Lung (tissue), 11 donors: ENCODE measurements at regions not wholly inside any gene's neighbourhood (a gene's known extent, or its start where the extent isn't known, plus 50 kb on each side); places are given as distances from the start of the nearest gene placed in this dataset.

Source experiments
- ATAC-seq: fragments of 200-7000 bp; cut with Tn5 transposase; one replicate; pipeline ENCODE4 v1.9.1; 2020; ENCODE audit warnings: moderate number of reproducible peaks; ENCODE audit not compliant: insufficient read depth, low FRiP score
- DNase-seq, 3 donors: peaks; one replicate each; pipeline ENCODE4 v3.0.0-alpha.2; 2013 to 2017
- H3K27ac ChIP-seq, 2 donors: one replicate each; pipeline ENCODE4 v1.5.1; 2013; ENCODE audit warnings: mild to moderate bottlenecking in 2 of 2, moderate library complexity in 2 of 2, control low read depth in 1 of 2, inconsistent platforms in 1 of 2, low read depth in 1 of 2, low read length in 1 of 2
- H3K27me3 ChIP-seq, 3 donors: one replicate each; pipeline ENCODE4 v1.5.1; 2013; ENCODE audit warnings: low read length in 2 of 3; ENCODE audit not compliant: control insufficient read depth in 3 of 3, insufficient read depth in 3 of 3
- H3K36me3 ChIP-seq, 4 donors: one replicate each; pipeline ENCODE4 v1.5.1; 2013; ENCODE audit warnings: low read length in 4 of 4, mild to moderate bottlenecking in 1 of 4, moderate library complexity in 1 of 4; ENCODE audit not compliant: control insufficient read depth in 4 of 4, insufficient read depth in 4 of 4
- H3K4me1 ChIP-seq, 5 donors: one replicate each; pipeline ENCODE4 v1.5.1; 2013; ENCODE audit warnings: low read length in 5 of 5, mild to moderate bottlenecking in 2 of 5, moderate library complexity in 1 of 5; ENCODE audit not compliant: control insufficient read depth in 5 of 5, insufficient read depth in 5 of 5
- H3K4me3 ChIP-seq: one replicate; pipeline ENCODE4 v1.5.1; 2013; ENCODE audit warnings: mild to moderate bottlenecking, control low read depth, moderate library complexity
- H3K9ac ChIP-seq, 2 donors: one replicate each; pipeline ENCODE4 v1.5.1; 2013; ENCODE audit warnings: low read length in 2 of 2, control low read depth in 1 of 2; ENCODE audit not compliant: insufficient read depth in 1 of 2
- H3K9me3 ChIP-seq, 4 donors: one replicate each; pipeline ENCODE4 v1.5.1; 2013; ENCODE audit warnings: low read length in 3 of 4, mild to moderate bottlenecking in 1 of 4, moderate library complexity in 1 of 4; ENCODE audit not compliant: control insufficient read depth in 4 of 4, insufficient read depth in 3 of 4
- WGBS, 2 donors: extraction: QIAGEN DNeasy Blood & Tissue Kit; methylation state at CpG; one replicate each; pipeline ENCODE4 v1.1.7; 2013; 5-methylcytosine and 5-hydroxymethylcytosine counted together
- TF ChIP-seq, protein P1 (sequence below): IDR thresholded peaks from 2 replicates; pipeline ENCODE4 v1.5.1; 2012; ENCODE audit warnings: mild to moderate bottlenecking; ENCODE audit errors: control extremely low read depth, extremely low read depth
- donor health status: control.
- donor health status: control.
- donor health status: Bipolar disorder and iron deficiency.
- donor health status: healthy.
- donor health status: DM: yes; HTN: yes; CAD: no.

DNA sequence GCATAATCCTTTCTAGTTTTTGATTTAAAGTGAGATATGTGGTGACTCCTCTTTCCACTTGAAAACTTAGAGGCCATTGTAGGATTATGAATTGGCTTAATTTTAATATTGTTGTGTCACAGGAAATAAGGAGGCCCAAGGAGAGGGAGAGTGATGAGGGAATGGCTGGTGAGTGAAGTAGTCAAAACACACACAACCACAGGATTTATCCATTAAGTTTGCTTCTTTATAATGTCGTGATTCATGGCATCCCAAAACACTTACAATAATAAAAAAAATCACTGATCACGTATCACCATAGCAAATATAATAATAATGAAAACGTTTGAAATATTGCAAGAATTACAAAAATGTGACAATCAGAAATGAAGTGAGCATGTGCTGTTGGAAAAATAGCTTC is 1215.5 kb upstream of the LRRTM3 start:
- Histone ChIP-seq H3K27me3 (no peaks in the 10 kb centered on the region), H3K36me3 (no peaks in the 10 kb centered on the region), H3K9ac (no peak overlapping the region), H3K4me3 (no peak overlapping the region), H3K4me1 (no peaks in the 10 kb centered on the region), H3K9me3 (no peaks in the 10 kb centered on the region), H3K27ac (no peak overlapping the region)
- no peak for ATAC-seq
- DNase-seq, result no peak
- TF ChIP-seq, protein P1, sequence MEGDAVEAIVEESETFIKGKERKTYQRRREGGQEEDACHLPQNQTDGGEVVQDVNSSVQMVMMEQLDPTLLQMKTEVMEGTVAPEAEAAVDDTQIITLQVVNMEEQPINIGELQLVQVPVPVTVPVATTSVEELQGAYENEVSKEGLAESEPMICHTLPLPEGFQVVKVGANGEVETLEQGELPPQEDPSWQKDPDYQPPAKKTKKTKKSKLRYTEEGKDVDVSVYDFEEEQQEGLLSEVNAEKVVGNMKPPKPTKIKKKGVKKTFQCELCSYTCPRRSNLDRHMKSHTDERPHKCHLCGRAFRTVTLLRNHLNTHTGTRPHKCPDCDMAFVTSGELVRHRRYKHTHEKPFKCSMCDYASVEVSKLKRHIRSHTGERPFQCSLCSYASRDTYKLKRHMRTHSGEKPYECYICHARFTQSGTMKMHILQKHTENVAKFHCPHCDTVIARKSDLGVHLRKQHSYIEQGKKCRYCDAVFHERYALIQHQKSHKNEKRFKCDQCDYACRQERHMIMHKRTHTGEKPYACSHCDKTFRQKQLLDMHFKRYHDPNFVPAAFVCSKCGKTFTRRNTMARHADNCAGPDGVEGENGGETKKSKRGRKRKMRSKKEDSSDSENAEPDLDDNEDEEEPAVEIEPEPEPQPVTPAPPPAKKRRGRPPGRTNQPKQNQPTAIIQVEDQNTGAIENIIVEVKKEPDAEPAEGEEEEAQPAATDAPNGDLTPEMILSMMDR, result no peak
- 74 to 88% methylated on average over 3 of the region's 3 CpGs for WGBS, 2 donors

DNA sequence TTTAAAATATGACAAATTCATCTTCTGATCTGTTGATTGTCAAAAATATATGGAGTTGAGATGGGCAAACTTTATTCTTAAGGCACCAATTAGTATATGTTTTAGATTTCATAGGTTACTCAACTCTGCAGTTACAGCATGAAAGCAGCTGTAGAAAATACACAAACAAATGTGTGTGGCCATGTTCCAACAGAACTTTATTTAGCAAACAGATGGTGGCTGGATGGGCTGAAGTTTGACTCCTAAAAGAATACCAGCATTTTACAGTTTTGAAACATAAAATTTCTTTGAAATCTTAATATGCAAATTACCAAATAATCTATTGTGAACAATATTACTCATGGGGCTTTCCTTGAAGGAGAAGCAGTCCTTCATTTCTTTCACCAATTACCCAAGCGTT is 1206.0 kb upstream of the LRRTM3 start:
- no peak for ATAC-seq
- no peaks in the 10 kb centered on the region for H3K36me3 ChIP-seq
- 66 to 82% methylated on average over 1 of the region's 1 CpG for WGBS, 2 donors

DNA sequence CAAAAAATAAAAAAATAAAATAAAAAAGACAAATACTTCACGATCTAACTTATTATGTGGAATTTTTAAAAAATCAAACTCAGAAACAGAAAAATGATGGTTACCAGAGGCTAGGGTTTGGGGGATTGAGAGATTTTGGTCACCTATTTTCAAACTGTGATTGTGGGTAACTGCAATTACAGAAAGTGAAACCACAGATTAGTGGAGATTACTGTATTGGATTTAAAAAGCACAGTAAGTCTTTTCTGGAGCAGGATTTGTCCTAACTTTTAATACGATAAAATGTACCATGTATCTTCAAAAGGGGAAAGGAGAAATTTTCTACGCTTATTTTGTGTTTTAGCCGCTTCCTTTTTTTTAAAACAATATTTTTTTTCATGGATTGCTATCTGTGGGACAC is 1204.9 kb upstream of the LRRTM3 start:
- no peak for DNase-seq
- no peaks in the 10 kb centered on the region for H3K9me3 ChIP-seq
- ATAC-seq, result no peak
- H3K4me1 ChIP-seq, result peaks cover 0 to 5% (median 0%) of the 10 kb centered on the region in 5 donors
- 90% methylated on average over 4 of the region's 4 CpGs for WGBS, 2 donors
- H3K4me3 ChIP-seq, result no peak overlapping the region
- no peaks in the 10 kb centered on the region for H3K36me3 ChIP-seq
- peak overlapping the region in 1 of 2 donors; percentile 28 for H3K9ac ChIP-seq
- TF ChIP-seq, protein P1, result no peak
- H3K27ac ChIP-seq, result no peak overlapping the region
- no peaks in the 10 kb centered on the region for H3K27me3 ChIP-seq

More for the DNA sequence above, 1206.0 kb upstream of the LRRTM3 start:
- Histone ChIP-seq H3K4me3 (no peak overlapping the region), H3K27me3 (no peaks in the 10 kb centered on the region), H3K9ac (no peak overlapping the region), H3K4me1 (peaks cover 0 to 5% (median 0%) of the 10 kb centered on the region in 5 donors), H3K27ac (no peak overlapping the region), H3K9me3 (no peaks in the 10 kb centered on the region)
- DNase-seq, result peak; percentile 34 to 92 (median 87)
- TF ChIP-seq, protein P1, result no peak

DNA sequence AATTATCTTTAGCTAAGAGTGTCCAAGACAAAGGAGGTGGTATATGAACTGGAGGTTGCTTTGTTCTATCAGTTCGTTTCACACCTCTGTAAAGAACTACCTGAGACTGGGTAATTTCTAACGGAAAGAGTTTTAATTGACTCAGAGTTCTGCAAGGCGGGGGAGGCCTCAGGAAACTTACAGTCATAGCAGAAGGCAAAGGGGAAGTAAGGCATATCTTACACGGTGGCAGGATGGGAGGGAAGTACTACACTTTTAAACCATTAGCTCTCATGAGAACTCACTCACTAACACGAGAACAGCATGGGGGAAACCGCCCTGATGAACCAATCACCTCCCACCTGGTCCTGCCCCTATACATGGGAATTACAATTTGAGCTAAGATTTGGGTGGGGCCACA is 1202.3 kb upstream of the LRRTM3 start:
- 64 to 71% methylated on average over 6 of the region's 6 CpGs for WGBS, 2 donors
- no peak overlapping the region for H3K9ac ChIP-seq
- H3K27ac ChIP-seq, result no peak overlapping the region
- TF ChIP-seq, protein P1, result no peak
- no peaks in the 10 kb centered on the region for H3K36me3 ChIP-seq
- no peak overlapping the region for H3K4me3 ChIP-seq
- ATAC-seq (no peak), DNase-seq (no peak)
- H3K9me3 ChIP-seq, result no peaks in the 10 kb centered on the region
- H3K27me3 ChIP-seq, result no peaks in the 10 kb centered on the region
- peaks cover 0 to 5% (median 0%) of the 10 kb centered on the region in 5 donors for H3K4me1 ChIP-seq
